PC-9 (cell line): ENCODE measurements at regions not wholly inside any gene's neighbourhood (a gene's known extent, or its start where the extent isn't known, plus 50 kb on each side); places are given as distances from the start of the nearest gene placed in this dataset.

ENCODE experiments used
- BruUV-seq: library from RNA; stranded (reverse); fragments of 400-500 nt; replicated peaks from 2 replicates; lab custom pipeline; 2021; lab: Mats Ljungman, UMichigan
- CTCF ChIA-PET: fragments of 300-600 bp; sonication (Branson Sonifier 250); formaldehyde crosslinking; loops from one replicate; lab custom pipeline; 2022; ENCODE audit warnings: antibody characterized with exemption; lab: Charles Lee
- POLR2A ChIA-PET: fragments of 300-600 bp; sonication (Branson Sonifier 250); formaldehyde crosslinking; loops from one replicate; lab custom pipeline; 2022; ENCODE audit warnings: antibody characterized with exemption; ENCODE audit not compliant: unreplicated experiment; lab: Charles Lee
- DNase-seq, 2 experiments: peaks; one replicate each; pipeline versions ENCODE4 v3.0.0 to v3.0.0-alpha.2; 2015 to 2022; ENCODE audit warnings: mixed read lengths in 1 of 2
- H2AFZ ChIP-seq: fragments of 200-600 bp; sonication (generic); 2 replicates; pipeline ENCODE4 v1.8.1; 2017; ENCODE audit warnings: antibody characterized with exemption
- H3F3A ChIP-seq: fragments of 200-600 bp; sonication (generic); 2 replicates; pipeline ENCODE4 v1.8.1; 2017; ENCODE audit warnings: antibody characterized with exemption, mild to moderate bottlenecking, low read depth; ENCODE audit not compliant: insufficient read depth
- H3K27ac ChIP-seq: fragments of 200-600 bp; sonication (generic); 2 replicates; pipeline ENCODE4 v1.6.1; 2016; ENCODE audit warnings: mixed run types
- H3K27me3 ChIP-seq: fragments of 200-600 bp; sonication (generic); 2 replicates; pipeline ENCODE4 v1.6.1; 2016; ENCODE audit warnings: low read depth, mixed run types; ENCODE audit not compliant: insufficient read depth
- H3K36me3 ChIP-seq: fragments of 200-600 bp; sonication (generic); 2 replicates; pipeline ENCODE4 v1.6.1; 2016; ENCODE audit warnings: low read depth, mixed run types
- H3K4me1 ChIP-seq: fragments of 200-600 bp; sonication (generic); replicated peaks from 2 replicates; pipeline ENCODE4 v1.6.1; 2016; ENCODE audit warnings: mixed run types; ENCODE audit not compliant: insufficient read depth
- H3K4me2 ChIP-seq: fragments of 200-600 bp; sonication (generic); 2 replicates; pipeline ENCODE4 v1.6.1; 2017; ENCODE audit warnings: mixed run types
- H3K4me3 ChIP-seq: fragments of 200-600 bp; sonication (generic); 2 replicates; pipeline ENCODE4 v1.6.1; 2016; ENCODE audit warnings: mixed run types
- H3K79me2 ChIP-seq: fragments of 200-600 bp; sonication (generic); 2 replicates; pipeline ENCODE4 v1.6.1; 2017; ENCODE audit warnings: low read depth, mixed run types
- H3K9me2 ChIP-seq: fragments of 200-600 bp; sonication (generic); 2 replicates; pipeline ENCODE4 v1.8.1; 2017; ENCODE audit warnings: mild to moderate bottlenecking; ENCODE audit not compliant: insufficient read depth
- H3K9me3 ChIP-seq: fragments of 200-600 bp; sonication (generic); 2 replicates; pipeline ENCODE4 v1.8.1; 2016; ENCODE audit warnings: low read depth; ENCODE audit not compliant: insufficient read depth
- H4K20me1 ChIP-seq: fragments of 200-600 bp; sonication (generic); 2 replicates; pipeline ENCODE4 v1.8.1; 2017; ENCODE audit not compliant: insufficient read depth
- CTCF ChIP-seq: fragments of 200-600 bp; sonication (generic); conservative IDR thresholded peaks from 2 replicates; pipeline ENCODE4 v1.6.1; 2017; ENCODE audit warnings: mixed run types, antibody characterized with exemption, mild to moderate bottlenecking, moderate library complexity
- EZH2 ChIP-seq: fragments of 200-600 bp; sonication (generic); IDR thresholded peaks from 2 replicates; pipeline ENCODE4 v1.8.0; 2017; ENCODE audit warnings: antibody characterized with exemption, low read depth
- intact Hi-C: fragments of 100-400 bp; cut with micrococcal nuclease; formaldehyde crosslinking; loops from one replicate; pipeline ENCODE4 v1.10.0; 2022; ENCODE audit not compliant: unreplicated experiment

- Histone ChIP-seq H3K4me2 (no peak overlapping the region), H3F3A (no peaks in the 10 kb centered on the region), H2AFZ (no peak overlapping the region), H3K4me3 (no peak overlapping the region), H3K36me3 (no peaks in the 10 kb centered on the region), H3K27me3 (no peaks in the 10 kb centered on the region), H4K20me1 (no peaks in the 10 kb centered on the region), H3K79me2 (no peaks in the 10 kb centered on the region), H3K27ac (no peak overlapping the region), H3K9me3 (no peaks in the 10 kb centered on the region), H3K4me1 (no peaks in the 10 kb centered on the region), H3K9me2 (no peaks in the 10 kb centered on the region)
- CTCF ChIA-PET, result no interaction called here
- DNase-seq, result no peak
- POLR2A ChIA-PET, result no interaction called here
- BruUV-seq, result no TSS peak
- TF ChIP-seq EZH2 (no peak), CTCF (no peak)
- intact Hi-C loops, result no loop called here
Measured at GRCh38 chr12:24155042-24155441, 205.6 kb upstream of the SOX5 start.

- CTCF ChIA-PET, result no interaction called here
Measured at GRCh38 chr12:24153079-24153478, 203.6 kb upstream of the SOX5 start.

GRCh38 chr12:24152270-24152669 is 202.8 kb upstream of the SOX5 start:
- H3F3A ChIP-seq, result no peaks in the 10 kb centered on the region
- H3K36me3 ChIP-seq, result no peaks in the 10 kb centered on the region
- POLR2A ChIA-PET, result interaction anchor here (0.7 kb wide), 1 partner anchor 167 kb away, joined by 3 read pairs; no protein-coding TSS in a partner anchor
- no peaks in the 10 kb centered on the region for H4K20me1 ChIP-seq
- CTCF ChIA-PET, result no interaction called here
- H3K4me1 ChIP-seq, result no peaks in the 10 kb centered on the region
- intact Hi-C loops, result no loop called here
- H3K4me2 ChIP-seq, result no peak overlapping the region
- DNase-seq, result no peak
- no peaks in the 10 kb centered on the region for H3K9me2 ChIP-seq
- no peak overlapping the region for H2AFZ ChIP-seq
- H3K4me3 ChIP-seq, result no peak overlapping the region
- H3K9me3 ChIP-seq, result no peaks in the 10 kb centered on the region
- H3K79me2 ChIP-seq, result no peaks in the 10 kb centered on the region
- no peaks in the 10 kb centered on the region for H3K27me3 ChIP-seq
- BruUV-seq, result no TSS peak
- H3K27ac ChIP-seq, result no peak overlapping the region
- TF ChIP-seq EZH2 (no peak), CTCF (no peak)

More at GRCh38 chr12:24153079-24153478, 203.6 kb upstream of the SOX5 start:
- H3K4me1 ChIP-seq, result no peaks in the 10 kb centered on the region
- H2AFZ ChIP-seq, result no peak overlapping the region
- H3K9me2 ChIP-seq, result no peaks in the 10 kb centered on the region
- intact Hi-C loops, result no loop called here
- H3K79me2 ChIP-seq, result no peaks in the 10 kb centered on the region
- H3K27ac ChIP-seq, result no peak overlapping the region
- no peaks in the 10 kb centered on the region for H3K9me3 ChIP-seq
- H3F3A ChIP-seq, result no peaks in the 10 kb centered on the region
- BruUV-seq, result no TSS peak
- POLR2A ChIA-PET, result no interaction called here
- H4K20me1 ChIP-seq, result no peaks in the 10 kb centered on the region
- TF ChIP-seq EZH2, result no peak
- no peak for TF ChIP-seq CTCF
- H3K36me3 ChIP-seq, result no peaks in the 10 kb centered on the region
- no peak overlapping the region for H3K4me2 ChIP-seq
- H3K4me3 ChIP-seq, result no peak overlapping the region
- no peaks in the 10 kb centered on the region for H3K27me3 ChIP-seq
- no peak for DNase-seq
